ENCODE measurements at regions not wholly inside any gene's neighbourhood (a gene's known extent, or its start where the extent isn't known, plus 50 kb on each side); places are given as distances from the start of the nearest gene placed in this dataset.
"Not testable (repeated sequence)": the region's sequence is repeated elsewhere in the genome, so short reads cannot be mapped to it uniquely, and the experiment has no call there.

GRCh38 chr4:31246856-31247255 lies 526.7 kb downstream of the PCDH7 start:
- DNase-seq (ENCODE audit: unreplicated experiment) = no peak
- CTCF ChIA-PET = no interaction called here

DNA sequence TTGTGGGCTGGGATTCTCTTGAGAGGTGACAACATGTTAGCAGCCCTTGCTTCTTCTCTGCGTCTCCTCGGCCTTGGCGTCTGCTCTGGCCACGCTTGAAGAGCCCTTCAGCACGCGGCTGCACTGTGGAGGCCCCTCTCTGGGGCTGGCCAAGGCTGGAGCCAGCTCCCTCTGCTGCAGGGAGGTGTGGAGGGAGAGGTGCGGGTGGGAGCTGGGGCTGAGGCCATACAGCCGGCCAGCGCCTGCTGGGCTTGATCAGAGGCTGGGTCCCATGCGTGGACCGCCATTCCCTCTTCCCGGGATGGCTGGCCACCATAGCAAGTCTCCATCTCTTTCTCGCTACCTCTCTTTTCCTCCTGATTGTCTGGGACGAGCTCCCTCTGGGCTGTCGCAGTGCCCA lies 539.0 kb downstream of the PCDH7 start:
- H3K4me1 Mint-ChIP-seq (ENCODE audit: insufficient read depth, unreplicated experiment) = no peaks in the 10 kb centered on the region
- ChIA-PET POLR2A (no interaction called here), CTCF (no interaction called here)
- no peaks in the 10 kb centered on the region for H3K27me3 Mint-ChIP-seq (ENCODE audit: insufficient read depth, unreplicated experiment)
- no peak overlapping the region for H3K4me3 Mint-ChIP-seq (ENCODE audit: unreplicated experiment)
- H3K36me3 Mint-ChIP-seq (ENCODE audit: insufficient read depth, unreplicated experiment) = peaks cover 6% of the 10 kb centered on the region
- peaks cover 10% of the 10 kb centered on the region for H3K9me3 Mint-ChIP-seq (ENCODE audit: unreplicated experiment)
- no peak overlapping the region for H3K27ac Mint-ChIP-seq (ENCODE audit: low read depth, unreplicated experiment)
- intact Hi-C loops (cut with micrococcal nuclease) = no loop called here
- DNase-seq (ENCODE audit: unreplicated experiment) = no peak
- no peak for TF ChIP-seq CTCF (IDR thresholded peaks at IDR 0.05; ENCODE audit: unreplicated experiment)
- BruUV-seq (replicated peaks) = no TSS peak

More at GRCh38 chr4:31246856-31247255, 526.7 kb downstream of the PCDH7 start:
- Mint-ChIP-seq H3K36me3 (ENCODE audit: insufficient read depth, unreplicated experiment) (no peaks in the 10 kb centered on the region), H3K9me3 (ENCODE audit: unreplicated experiment) (peaks cover 9% of the 10 kb centered on the region), H3K27me3 (ENCODE audit: insufficient read depth, unreplicated experiment) (no peaks in the 10 kb centered on the region), H3K4me1 (ENCODE audit: insufficient read depth, unreplicated experiment) (peaks cover 15% of the 10 kb centered on the region), H3K27ac (ENCODE audit: low read depth, unreplicated experiment) (no peak overlapping the region), H3K4me3 (ENCODE audit: unreplicated experiment) (no peak overlapping the region)
- BruUV-seq (replicated peaks) = no TSS peak
- POLR2A ChIA-PET = no interaction called here
- no peak for TF ChIP-seq CTCF (IDR thresholded peaks at IDR 0.05; ENCODE audit: unreplicated experiment)
- intact Hi-C loops (cut with micrococcal nuclease) = no loop called here

DNA sequence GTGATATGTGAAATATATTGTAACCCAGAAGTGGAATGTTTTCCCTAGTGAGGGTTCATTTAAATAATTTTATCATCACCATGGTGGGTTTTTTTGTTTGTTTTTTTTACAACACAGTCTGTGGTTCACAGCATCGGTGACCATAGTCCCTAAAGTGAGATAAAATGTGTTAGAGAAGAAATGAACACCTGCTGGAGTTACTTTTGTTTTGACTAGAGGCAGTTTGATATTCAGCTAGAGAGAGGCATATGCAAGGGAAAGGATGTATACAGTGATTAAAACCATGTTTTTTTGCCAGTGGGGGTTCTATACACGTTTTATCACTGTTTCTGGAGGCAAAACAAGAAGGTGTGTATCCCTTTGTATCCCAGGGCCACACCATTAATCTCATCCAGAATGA lies 541.5 kb downstream of the PCDH7 start:
- TF ChIP-seq CTCF (IDR thresholded peaks at IDR 0.05; ENCODE audit: unreplicated experiment) = no peak
- no peaks in the 10 kb centered on the region for H3K36me3 Mint-ChIP-seq (ENCODE audit: insufficient read depth, unreplicated experiment)
- BruUV-seq (replicated peaks) = no TSS peak
- H3K4me3 Mint-ChIP-seq (ENCODE audit: unreplicated experiment) = no peak overlapping the region
- no peak for DNase-seq (ENCODE audit: unreplicated experiment)
- H3K27ac Mint-ChIP-seq (ENCODE audit: low read depth, unreplicated experiment) = no peak overlapping the region
- POLR2A ChIA-PET = no interaction called here
- H3K9me3 Mint-ChIP-seq (ENCODE audit: unreplicated experiment) = peaks cover 3% of the 10 kb centered on the region
- CTCF ChIA-PET = interaction anchor here (0.7 kb wide), 1 partner anchor 575 kb away, joined by 4 read pairs; no protein-coding TSS in a partner anchor
- intact Hi-C loops (cut with micrococcal nuclease) = no loop called here
- H3K4me1 Mint-ChIP-seq (ENCODE audit: insufficient read depth, unreplicated experiment) = no peaks in the 10 kb centered on the region
- H3K27me3 Mint-ChIP-seq (ENCODE audit: insufficient read depth, unreplicated experiment) = no peaks in the 10 kb centered on the region

GRCh38 chr4:31266094-31266493 lies 545.9 kb downstream of the PCDH7 start:
- POLR2A ChIA-PET; H3K27me3 Mint-ChIP-seq (ENCODE audit: insufficient read depth, unreplicated experiment); H3K4me1 Mint-ChIP-seq (ENCODE audit: insufficient read depth, unreplicated experiment); DNase-seq (ENCODE audit: unreplicated experiment); H3K9me3 Mint-ChIP-seq (ENCODE audit: unreplicated experiment); H3K27ac Mint-ChIP-seq (ENCODE audit: low read depth, unreplicated experiment); H3K4me3 Mint-ChIP-seq (ENCODE audit: unreplicated experiment); intact Hi-C loops (cut with micrococcal nuclease); BruUV-seq (replicated peaks); H3K36me3 Mint-ChIP-seq (ENCODE audit: insufficient read depth, unreplicated experiment): not testable (repeated sequence)
- CTCF ChIA-PET = interaction anchor here (0.6 kb wide), 1 partner anchor 345 kb away, joined by 3 read pairs; no protein-coding TSS in a partner anchor

Measured in MCF 10A (cell line).